OCI-LY1 (cell line): ENCODE measurements at regions not wholly inside any gene's neighbourhood (a gene's known extent, or its start where the extent isn't known, plus 50 kb on each side); places are given as distances from the start of the nearest gene placed in this dataset.

Experiments used
- EZH2 ChIP-seq: fragments of 200-600 bp; sonication (generic), shearing (Covaris generic); IDR thresholded peaks from 2 replicates; pipeline ENCODE4 v1.8.0; 2017; ENCODE audit warnings: borderline replicate concordance, mixed run types, mild to moderate bottlenecking, antibody characterized with exemption, low read length, moderate library complexity, mixed read lengths
- TF ChIP-seq, protein P1 (sequence below): fragments of 200-600 bp; sonication (generic), shearing (Covaris generic); IDR thresholded peaks from 2 replicates; pipeline ENCODE4 v1.5.1; 2017; ENCODE audit warnings: mild to moderate bottlenecking, antibody characterized with exemption, low read length, moderate library complexity, mixed read lengths

DNA sequence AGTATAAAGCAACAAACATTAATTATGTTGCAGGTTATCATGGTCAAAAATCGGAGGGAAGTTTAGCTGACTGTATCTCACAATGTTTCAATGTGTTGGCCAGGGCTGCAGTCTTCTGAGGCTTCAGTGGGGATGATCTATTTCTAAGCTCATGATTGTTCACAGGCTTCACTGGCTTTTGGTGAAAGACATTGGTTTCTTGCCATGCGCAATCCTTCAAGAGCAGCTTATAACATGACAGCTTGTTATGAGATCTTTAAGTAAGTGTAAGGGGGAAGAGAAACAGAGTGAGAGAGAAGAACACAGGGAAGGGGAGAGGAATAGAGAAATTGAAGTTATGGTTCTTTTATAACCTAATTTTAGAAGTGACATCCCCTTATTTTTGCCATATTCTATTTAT lies 385.9 kb upstream of the CHD1 start:
- TF ChIP-seq, protein P1, sequence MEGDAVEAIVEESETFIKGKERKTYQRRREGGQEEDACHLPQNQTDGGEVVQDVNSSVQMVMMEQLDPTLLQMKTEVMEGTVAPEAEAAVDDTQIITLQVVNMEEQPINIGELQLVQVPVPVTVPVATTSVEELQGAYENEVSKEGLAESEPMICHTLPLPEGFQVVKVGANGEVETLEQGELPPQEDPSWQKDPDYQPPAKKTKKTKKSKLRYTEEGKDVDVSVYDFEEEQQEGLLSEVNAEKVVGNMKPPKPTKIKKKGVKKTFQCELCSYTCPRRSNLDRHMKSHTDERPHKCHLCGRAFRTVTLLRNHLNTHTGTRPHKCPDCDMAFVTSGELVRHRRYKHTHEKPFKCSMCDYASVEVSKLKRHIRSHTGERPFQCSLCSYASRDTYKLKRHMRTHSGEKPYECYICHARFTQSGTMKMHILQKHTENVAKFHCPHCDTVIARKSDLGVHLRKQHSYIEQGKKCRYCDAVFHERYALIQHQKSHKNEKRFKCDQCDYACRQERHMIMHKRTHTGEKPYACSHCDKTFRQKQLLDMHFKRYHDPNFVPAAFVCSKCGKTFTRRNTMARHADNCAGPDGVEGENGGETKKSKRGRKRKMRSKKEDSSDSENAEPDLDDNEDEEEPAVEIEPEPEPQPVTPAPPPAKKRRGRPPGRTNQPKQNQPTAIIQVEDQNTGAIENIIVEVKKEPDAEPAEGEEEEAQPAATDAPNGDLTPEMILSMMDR: no peak
- no peak for TF ChIP-seq EZH2
